ENCODE measurements at regions not wholly inside any gene's neighbourhood (a gene's known extent, or its start where the extent isn't known, plus 50 kb on each side); places are given as distances from the start of the nearest gene placed in this dataset.

GRCh38 chr2:126827371-126827770 lies 71.3 kb upstream of the TEX51 start:
- TF ChIP-seq POLR2AphosphoS5 (IDR thresholded peaks at IDR 0.05) (no peak), CTCF (IDR thresholded peaks at IDR 0.05 in 8 of 11, conservative IDR thresholded peaks at IDR 0.05 in 3 of 11) (no peak)
